ENCODE measurements at regions not wholly inside any gene's neighbourhood (a gene's known extent, or its start where the extent isn't known, plus 50 kb on each side); places are given as distances from the start of the nearest gene placed in this dataset.

DNA sequence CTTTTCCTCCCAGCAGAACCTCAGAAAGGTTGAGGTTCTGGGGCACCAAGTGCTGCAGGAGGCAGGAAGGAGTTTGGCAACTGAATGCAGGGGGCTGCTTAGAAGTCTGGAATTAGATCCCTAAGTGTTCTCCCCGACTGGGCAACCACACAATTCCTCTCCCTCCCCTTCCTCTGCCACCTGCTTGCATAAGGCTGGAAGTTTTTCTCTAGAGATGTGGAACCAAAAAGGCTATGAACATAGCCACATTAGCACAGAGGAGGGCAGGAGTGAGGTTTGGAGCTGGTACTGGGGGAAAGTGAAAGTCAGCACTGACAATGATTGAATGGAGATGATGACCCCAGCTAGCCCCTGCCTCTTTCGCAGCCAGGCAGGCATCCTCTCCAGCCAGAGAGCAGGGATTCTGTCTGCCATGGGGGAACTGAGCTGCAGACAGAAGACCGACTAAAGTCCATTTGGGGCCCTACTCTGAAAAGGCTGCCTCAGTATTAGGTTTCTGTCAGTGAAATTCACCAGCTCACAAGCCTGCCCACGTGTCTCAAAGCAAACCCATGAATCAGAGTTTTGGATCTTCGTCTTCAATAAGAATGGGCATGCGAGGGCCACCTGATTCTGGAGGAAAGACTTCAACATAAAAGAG, 87.9 kb upstream of the ITGA6 start:
- H3K4me1 ChIP-seq (ENCODE audit: control insufficient read depth, insufficient read depth, low read length): peaks cover 12% of the 10 kb centered on the region; the same call in 1 of the 2 replicates
- POLR2A ChIA-PET: no interaction called here
- no TSS peak for BruUV-seq (replicated peaks)
- H3K36me3 ChIP-seq (ENCODE audit: control insufficient read depth, insufficient read depth, low read length): no peaks in the 10 kb centered on the region
- no peaks in the 10 kb centered on the region; the same call in 1 of the 2 replicates for H3K9me3 ChIP-seq (ENCODE audit: control insufficient read depth, insufficient read depth, low read depth, low read length)
- H3K27ac ChIP-seq (ENCODE audit: low read length): no peak overlapping the region
- H3K27me3 ChIP-seq (ENCODE audit: control insufficient read depth, insufficient read depth, low read length): no peaks in the 10 kb centered on the region
- in situ Hi-C loops (cut with HindIII; ENCODE audit: low pct_unique_long_range_greater_than_20kb, low sequenced_read_pairs) (no loop called here), intact Hi-C loops (cut with micrococcal nuclease; ENCODE audit: unreplicated experiment) (no loop called here)
- TF ChIP-seq REST (IDR thresholded peaks at IDR 0.05; ENCODE audit: insufficient read depth in 1 of 2, low read depth in 2 of 2, low read length in 1 of 2): no peak
- TF ChIP-seq SIN3A (IDR thresholded peaks at IDR 0.05; ENCODE audit: borderline replicate concordance, insufficient read depth, low read depth, low read length): no peak
- TF ChIP-seq CTCF (IDR thresholded peaks at IDR 0.05): no peak
- no peak for TF ChIP-seq POLR2AphosphoS5 (IDR thresholded peaks at IDR 0.05; ENCODE audit: low read depth, low read length)
- no peak for TF ChIP-seq TCF7L2 (IDR thresholded peaks at IDR 0.05; ENCODE audit: low read depth, low read length)
- CTCF ChIA-PET: no interaction called here
- H3K4me3 ChIP-seq (ENCODE audit: low read depth in 2 of 2, low read length in 2 of 2): peak overlapping the region in 1 of 2 experiments; percentile 12; a peak in 1 of 4 replicates
- peak; percentile 43; the same call in 1 of the 2 replicates for ATAC-seq
- no peak for DNase-seq (ENCODE audit: low read depth, low spot score)

GRCh38 chr2:172340394-172340793, 87.0 kb upstream of the ITGA6 start:
- H3K36me3 ChIP-seq (ENCODE audit: control insufficient read depth, insufficient read depth, low read length): no peaks in the 10 kb centered on the region
- in situ Hi-C loops (cut with HindIII; ENCODE audit: low pct_unique_long_range_greater_than_20kb, low sequenced_read_pairs): no loop called here
- no peak for ATAC-seq
- CTCF ChIA-PET: no interaction called here
- peaks cover 12% of the 10 kb centered on the region; the same call in 1 of the 2 replicates for H3K4me1 ChIP-seq (ENCODE audit: control insufficient read depth, insufficient read depth, low read length)
- POLR2A ChIA-PET: no interaction called here
- no peaks in the 10 kb centered on the region for H3K27me3 ChIP-seq (ENCODE audit: control insufficient read depth, insufficient read depth, low read length)
- H3K9me3 ChIP-seq (ENCODE audit: control insufficient read depth, insufficient read depth, low read depth, low read length): no peaks in the 10 kb centered on the region; the same call in 1 of the 2 replicates
- H3K4me3 ChIP-seq (ENCODE audit: low read depth in 2 of 2, low read length in 2 of 2): peak overlapping the region; percentile 4 to 32; a peak in 3 of 4 replicates
- TF ChIP-seq SIN3A (IDR thresholded peaks at IDR 0.05; ENCODE audit: borderline replicate concordance, insufficient read depth, low read depth, low read length) (no peak), CTCF (IDR thresholded peaks at IDR 0.05) (no peak)
- H3K27ac ChIP-seq (ENCODE audit: low read length): peak overlapping the region; percentile 27; the same call in 1 of the 2 replicates
- BruUV-seq (replicated peaks): no TSS peak
- DNase-seq (ENCODE audit: low read depth, low spot score): no peak
- intact Hi-C loops (cut with micrococcal nuclease; ENCODE audit: unreplicated experiment): no loop called here

Measured in Panc1 (cell line).